ENCODE measurements at regions not wholly inside any gene's neighbourhood (a gene's known extent, or its start where the extent isn't known, plus 50 kb on each side); places are given as distances from the start of the nearest gene placed in this dataset.

GRCh38 chr9:27888661-27889295 lies 315.5 kb upstream of the C9orf72 start:
- no peak for DNase-seq
- H3K36me3 ChIP-seq: no peaks in the 10 kb centered on the region
- H3K27ac ChIP-seq (replicated peaks): no peak overlapping the region
- H3K9me3 ChIP-seq (replicated peaks): no peaks in the 10 kb centered on the region
- peak; percentile 53 for TF ChIP-seq CTCF (IDR thresholded peaks at IDR 0.05; ENCODE audit: borderline replicate concordance)
- no peaks in the 10 kb centered on the region for H3K27me3 ChIP-seq (ENCODE audit: low read depth)
- intact Hi-C loops (cut with micrococcal nuclease): no loop called here
- H3K4me1 ChIP-seq: no peaks in the 10 kb centered on the region
- H3K4me3 ChIP-seq: no peak overlapping the region

DNA sequence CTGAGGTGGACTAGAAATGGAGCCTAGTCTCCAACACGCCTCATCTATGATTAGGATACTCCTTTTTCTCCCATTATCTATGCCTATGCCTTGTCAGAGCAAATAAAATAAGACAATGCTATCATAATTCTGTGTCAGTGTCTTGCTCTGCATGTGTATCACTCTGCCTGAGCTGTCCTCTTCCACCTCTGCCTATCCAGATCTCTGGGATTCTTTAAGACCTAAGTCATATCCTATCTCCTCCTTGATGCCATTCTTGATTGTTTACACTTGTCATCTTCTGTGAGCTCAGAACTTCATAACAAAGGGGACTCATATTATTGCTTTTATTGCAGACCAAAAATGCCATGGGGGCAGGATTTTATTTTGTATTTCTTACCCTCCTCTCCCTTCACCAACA lies 351.2 kb upstream of the C9orf72 start:
- H3K9me3 ChIP-seq (replicated peaks): no peaks in the 10 kb centered on the region
- no peak for DNase-seq
- no peak overlapping the region for H3K27ac ChIP-seq (replicated peaks)
- H3K36me3 ChIP-seq: no peaks in the 10 kb centered on the region
- no peak overlapping the region for H3K4me3 ChIP-seq
- intact Hi-C loops (cut with micrococcal nuclease): no loop called here
- H3K4me1 ChIP-seq: no peaks in the 10 kb centered on the region
- TF ChIP-seq CTCF (IDR thresholded peaks at IDR 0.05; ENCODE audit: borderline replicate concordance): no peak
- no peaks in the 10 kb centered on the region for H3K27me3 ChIP-seq (ENCODE audit: low read depth)

- Histone ChIP-seq H3K27me3 (ENCODE audit: low read depth) (no peaks in the 10 kb centered on the region), H3K4me3 (no peak overlapping the region), H3K9me3 (replicated peaks) (no peaks in the 10 kb centered on the region), H3K36me3 (no peaks in the 10 kb centered on the region), H3K27ac (replicated peaks) (no peak overlapping the region), H3K4me1 (no peaks in the 10 kb centered on the region)
- TF ChIP-seq CTCF (IDR thresholded peaks at IDR 0.05; ENCODE audit: borderline replicate concordance): no peak
- no peak for DNase-seq
- intact Hi-C loops (cut with micrococcal nuclease): no loop called here
Observed at GRCh38 chr9:27925815-27926214, 352.5 kb upstream of the C9orf72 start.

GRCh38 chr9:27929841-27930240 lies 356.6 kb upstream of the C9orf72 start:
- H3K27ac ChIP-seq (replicated peaks): no peak overlapping the region
- intact Hi-C loops (cut with micrococcal nuclease): no loop called here
- no peak overlapping the region for H3K4me3 ChIP-seq
- no peaks in the 10 kb centered on the region for H3K9me3 ChIP-seq (replicated peaks)
- H3K27me3 ChIP-seq (ENCODE audit: low read depth): no peaks in the 10 kb centered on the region
- no peak for DNase-seq
- H3K36me3 ChIP-seq: no peaks in the 10 kb centered on the region
- no peak for TF ChIP-seq CTCF (IDR thresholded peaks at IDR 0.05; ENCODE audit: borderline replicate concordance)
- no peaks in the 10 kb centered on the region for H3K4me1 ChIP-seq

GRCh38 chr9:27933210-27934025 lies 360.1 kb upstream of the C9orf72 start:
- intact Hi-C loops (cut with micrococcal nuclease): no loop called here
- TF ChIP-seq CTCF (IDR thresholded peaks at IDR 0.05; ENCODE audit: borderline replicate concordance): no peak
- no peak overlapping the region for H3K27ac ChIP-seq (replicated peaks)
- H3K4me3 ChIP-seq: no peak overlapping the region
- H3K36me3 ChIP-seq: no peaks in the 10 kb centered on the region
- H3K4me1 ChIP-seq: no peaks in the 10 kb centered on the region
- no peaks in the 10 kb centered on the region for H3K9me3 ChIP-seq (replicated peaks)
- DNase-seq: no peak
- no peaks in the 10 kb centered on the region for H3K27me3 ChIP-seq (ENCODE audit: low read depth)

All from left ventricle myocardium inferior (tissue), 1 donor.